H1 (cell line): ENCODE measurements at regions not wholly inside any gene's neighbourhood (a gene's known extent, or its start where the extent isn't known, plus 50 kb on each side); places are given as distances from the start of the nearest gene placed in this dataset.

Experiments used
- CTCF ChIA-PET: fragments of 300-600 bp; sonication (Branson Sonifier 250); formaldehyde crosslinking; loops from one replicate; lab custom pipeline; 2021; ENCODE audit not compliant: partially characterized antibody; lab: Charles Lee
- POLR2A ChIA-PET: fragments of 300-600 bp; sonication (Branson Sonifier 250); formaldehyde crosslinking; loops from one replicate; lab custom pipeline; 2021; ENCODE audit warnings: inconsistent platforms; ENCODE audit not compliant: partially characterized antibody; lab: Charles Lee
- DNase-seq, 2 experiments: peaks; one replicate each; pipeline versions ENCODE4 v3.0.0 to v3.0.0-alpha.2; 2010 to 2022; ENCODE audit warnings: low spot score in 2 of 2, low read depth in 1 of 2, mixed read lengths in 1 of 2
- FAIRE-seq: peaks from 2 replicates; lab custom pipeline; 2011; peaks lifted over from hg19 to GRCh38; lab: Jason Lieb, UNC
- H2AFZ ChIP-seq: 2 replicates; pipeline ENCODE4 v1.8.1; 2012; ENCODE audit warnings: low read length, inconsistent platforms
- H2AK5ac ChIP-seq: 2 replicates; pipeline ENCODE4 v1.6.1; 2013; ENCODE audit warnings: low read depth, low read length
- H2BK120ac ChIP-seq: replicated peaks from 2 replicates; pipeline ENCODE3; 2013; ENCODE audit warnings: low read depth, low read length, inconsistent platforms
- H2BK12ac ChIP-seq: 2 replicates; pipeline ENCODE4 v1.6.1; 2013; ENCODE audit warnings: low read depth, low read length
- H2BK15ac ChIP-seq: 2 replicates; pipeline ENCODE4 v1.6.1; 2013; ENCODE audit warnings: low read length
- H2BK20ac ChIP-seq: 2 replicates; pipeline ENCODE4 v1.6.1; 2013; ENCODE audit warnings: low read length
- H2BK5ac ChIP-seq: 2 replicates; pipeline ENCODE4 v1.6.1; 2013; ENCODE audit warnings: low read depth, low read length
- H3K14ac ChIP-seq: 2 replicates; pipeline ENCODE4 v1.6.1; 2013; ENCODE audit warnings: inconsistent platforms; ENCODE audit not compliant: insufficient read length
- H3K18ac ChIP-seq: 2 replicates; pipeline ENCODE4 v1.6.1; 2013; ENCODE audit warnings: low read length; ENCODE audit errors: extremely low read depth
- H3K23ac ChIP-seq: 2 replicates; pipeline ENCODE4 v1.6.1; 2013; ENCODE audit warnings: inconsistent platforms; ENCODE audit not compliant: insufficient read length
- H3K23me2 ChIP-seq: 2 replicates; pipeline ENCODE4 v1.6.1; 2013; ENCODE audit warnings: low read depth, low read length
- H3K27ac ChIP-seq: 2 replicates; pipeline ENCODE4 v1.6.1; 2011; ENCODE audit warnings: low read depth, low read length, inconsistent platforms
- H3K27me3 ChIP-seq, 4 experiments: replicated peaks in 1 of 4; 1 replicate in 1 of 4; 2 replicates in 3 of 4; pipeline versions ENCODE4 v1.6.1 to v1.8.1; 2011 to 2013; ENCODE audit warnings: low read length in 3 of 4, mild to moderate bottlenecking in 3 of 4, inconsistent platforms in 2 of 4, mixed read lengths in 2 of 4, moderate library complexity in 1 of 4; ENCODE audit not compliant: control insufficient read depth in 3 of 4, insufficient read depth in 3 of 4; ENCODE audit errors: extremely low read depth in 1 of 4
- H3K36me3 ChIP-seq, 4 experiments: 2 replicates each; pipeline versions ENCODE4 v1.6.1 to v1.8.1; 2011 to 2013; ENCODE audit warnings: mild to moderate bottlenecking in 4 of 4, low read length in 3 of 4, moderate library complexity in 2 of 4, control low read depth in 1 of 4, inconsistent platforms in 1 of 4; ENCODE audit not compliant: insufficient read depth in 4 of 4, control insufficient read depth in 2 of 4
- H3K4ac ChIP-seq: replicated peaks from 2 replicates; pipeline ENCODE3; 2013; ENCODE audit warnings: low read length, low read depth, mixed read lengths, inconsistent platforms; ENCODE audit not compliant: insufficient read length
- H3K4me1 ChIP-seq, 4 experiments: replicated peaks in 1 of 4; 1 replicate in 1 of 4; 2 replicates in 3 of 4; pipeline versions ENCODE4 v1.6.1 to v1.8.1; 2011 to 2013; ENCODE audit warnings: low read length in 3 of 4, inconsistent platforms in 2 of 4, mixed read lengths in 1 of 4; ENCODE audit not compliant: insufficient read depth in 4 of 4, control insufficient read depth in 3 of 4
- H3K4me2 ChIP-seq, 2 experiments: 2 replicates each; pipeline versions ENCODE4 v1.6.1 to v1.8.1; 2011 to 2013; ENCODE audit warnings: low read depth in 2 of 2, low read length in 2 of 2, control low read depth in 1 of 2, inconsistent platforms in 1 of 2, mild to moderate bottlenecking in 1 of 2; ENCODE audit not compliant: insufficient read depth in 1 of 2
- H3K4me3 ChIP-seq, 4 experiments: fragments of 200-600, 300-600 bp in 1 of 4; sonication (generic), shearing (Covaris generic), sonication (Bioruptor Twin) in 1 of 4; 2 replicates each; pipeline versions ENCODE4 v1.5.1 to v1.8.1; 2011 to 2016; ENCODE audit warnings: low read length in 4 of 4, low read depth in 3 of 4, control low read depth in 2 of 4, inconsistent platforms in 2 of 4, mild to moderate bottlenecking in 2 of 4, mixed read lengths in 1 of 4, moderate library complexity in 1 of 4; ENCODE audit not compliant: insufficient read depth in 2 of 4; ENCODE audit errors: extremely low read depth in 1 of 4
- H3K56ac ChIP-seq: replicated peaks from 2 replicates; pipeline ENCODE3; 2013; ENCODE audit warnings: low read depth, mild to moderate bottlenecking, mixed read lengths, low read length, inconsistent platforms; ENCODE audit not compliant: insufficient read length
- H3K79me1 ChIP-seq: 2 replicates; pipeline ENCODE4 v1.6.1; 2013; ENCODE audit warnings: low read depth, low read length, control low read depth
- H3K79me2 ChIP-seq, 2 experiments: 2 replicates each; pipeline versions ENCODE4 v1.6.1 to v1.8.1; 2012 to 2013; ENCODE audit warnings: low read length in 2 of 2, mild to moderate bottlenecking in 2 of 2, inconsistent platforms in 1 of 2; ENCODE audit not compliant: insufficient read depth in 2 of 2, control insufficient read depth in 1 of 2
- H3K9ac ChIP-seq, 4 experiments: replicated peaks in 1 of 4; 1 replicate in 1 of 4; 2 replicates in 3 of 4; pipeline versions ENCODE4 v1.6.1 to v1.8.1; 2011 to 2013; ENCODE audit warnings: low read depth in 3 of 4, low read length in 3 of 4, control low read depth in 2 of 4, mild to moderate bottlenecking in 2 of 4, moderate library complexity in 2 of 4, inconsistent platforms in 1 of 4; ENCODE audit errors: extremely low read depth in 1 of 4
- H3K9me3 ChIP-seq, 2 experiments: 2 replicates each; pipeline versions ENCODE4 v1.6.1 to v1.8.1; 2012 to 2013; ENCODE audit warnings: mild to moderate bottlenecking in 2 of 2, moderate library complexity in 2 of 2, control low read depth in 1 of 2, inconsistent platforms in 1 of 2, low read depth in 1 of 2, low read length in 1 of 2, mixed read lengths in 1 of 2; ENCODE audit not compliant: insufficient read depth in 2 of 2
- H4K20me1 ChIP-seq, 2 experiments: replicated peaks in 1 of 2; 2 replicates each; pipeline versions ENCODE3 to v1.8.1; 2011 to 2013; ENCODE audit warnings: inconsistent platforms in 2 of 2, low read length in 2 of 2, mild to moderate bottlenecking in 1 of 2; ENCODE audit not compliant: insufficient read depth in 2 of 2, control insufficient read depth in 1 of 2
- H4K5ac ChIP-seq: 2 replicates; pipeline ENCODE4 v1.6.1; 2013; ENCODE audit warnings: low read length, low read depth, mixed read lengths, inconsistent platforms; ENCODE audit not compliant: insufficient read length
- H4K8ac ChIP-seq: 2 replicates; pipeline ENCODE4 v1.8.0; 2013; ENCODE audit warnings: mild to moderate bottlenecking, moderate library complexity, low read length, inconsistent platforms; ENCODE audit not compliant: insufficient read depth; ENCODE audit errors: extremely low read depth
- H4K91ac ChIP-seq: replicated peaks from 2 replicates; pipeline ENCODE3; 2013; ENCODE audit warnings: low read length, mixed read lengths, inconsistent platforms; ENCODE audit not compliant: insufficient read length
- EZH2 ChIP-seq: fragments of 200-600 bp; sonication (generic); IDR thresholded peaks from 2 replicates; pipeline ENCODE4 v1.7.1; 2012; ENCODE audit warnings: low read depth, mild to moderate bottlenecking, moderate library complexity, low read length, inconsistent platforms; ENCODE audit not compliant: severe bottlenecking
- GTF2F1 ChIP-seq: IDR thresholded peaks from 2 replicates; pipeline ENCODE4 v1.6.1; 2012; ENCODE audit warnings: low read depth, low read length, improper control_type of control experiment, borderline replicate concordance
- NANOG ChIP-seq: IDR thresholded peaks from 2 replicates; pipeline ENCODE4 v1.6.1; 2011; ENCODE audit warnings: low read length, low read depth, mild to moderate bottlenecking, inconsistent platforms; ENCODE audit not compliant: insufficient read depth, poor library complexity, severe bottlenecking
- POU5F1 ChIP-seq: IDR thresholded peaks from 2 replicates; pipeline ENCODE4 v1.6.1; 2011; ENCODE audit warnings: low read depth, mild to moderate bottlenecking, low read length, moderate library complexity
- RNF2 ChIP-seq: fragments of 200-900, 300-1000 bp; sonication (generic); IDR thresholded peaks from 2 replicates; pipeline ENCODE4 v1.7.1; 2016; ENCODE audit warnings: borderline replicate concordance, low read depth, mild to moderate bottlenecking, antibody characterized with exemption, low read length; ENCODE audit not compliant: poor library complexity, severe bottlenecking; ENCODE audit errors: missing control alignments
- WGBS, 2 experiments: shearing (Covaris generic) in 1 of 2; methylation state at CpG; one replicate each; pipeline versions ENCODE4 v1.1.6 to v1.1.7; 2013 to 2015; ENCODE audit warnings: low lambda C conversion rate in 2 of 2, mixed read lengths in 2 of 2, inconsistent platforms in 1 of 2, low coverage in 1 of 2, missing lambda C conversion rate in 1 of 2; ENCODE audit not compliant: insufficient replicate concordance in 2 of 2, insufficient coverage in 1 of 2, insufficient read length in 1 of 2; ENCODE audit errors: extremely low coverage in 1 of 2, missing lambda C conversion rate in 1 of 2; 5-methylcytosine and 5-hydroxymethylcytosine counted together
- TF ChIP-seq, protein P1 (sequence below), 3 experiments: IDR thresholded peaks; 1 replicate in 2 of 3; 2 replicates in 1 of 3; pipeline versions ENCODE4 v1.5.1 to v1.6.1; 2011; ENCODE audit warnings: low read length in 3 of 3, mild to moderate bottlenecking in 3 of 3, inconsistent platforms in 2 of 3, low read depth in 1 of 3, moderate library complexity in 1 of 3; ENCODE audit not compliant: insufficient read depth in 1 of 3; ENCODE audit errors: control extremely low read depth in 1 of 3

DNA sequence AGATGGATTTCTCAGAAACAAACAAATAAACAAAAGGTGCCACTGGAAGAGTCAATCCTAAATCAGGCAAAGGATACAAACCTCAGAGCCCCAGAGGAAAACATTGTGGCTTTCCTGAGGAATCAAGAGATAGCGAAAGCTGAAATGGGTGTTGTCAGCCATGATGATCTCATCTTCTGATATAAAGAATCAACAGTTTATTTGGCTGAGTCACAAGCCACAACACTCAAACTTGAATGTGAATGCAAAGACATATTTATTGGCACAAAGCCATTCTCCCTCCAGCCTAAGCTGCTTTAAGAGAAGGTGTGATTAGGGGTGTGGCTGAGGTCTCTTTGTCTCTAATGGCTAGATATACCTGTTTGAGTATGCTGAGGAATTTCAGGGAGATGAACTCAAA, 73.3 kb upstream of the NREP start:
- Histone ChIP-seq H2BK15ac (no peak overlapping the region), H3K79me1 (no peaks in the 10 kb centered on the region; the same call in 1 of the 2 replicates), H3K4ac (no peak overlapping the region), H4K8ac (no peak overlapping the region), H3K9ac (no peak overlapping the region), H3K36me3 (no peaks in the 10 kb centered on the region), H2AFZ (no peak overlapping the region), H2AK5ac (no peak overlapping the region), H3K4me2 (no peak overlapping the region), H4K20me1 (no peaks in the 10 kb centered on the region), H2BK120ac (no peak overlapping the region), H3K9me3 (no peaks in the 10 kb centered on the region), H3K18ac (no peak overlapping the region), H3K79me2 (no peaks in the 10 kb centered on the region), H3K27me3 (no peaks in the 10 kb centered on the region), H3K23ac (no peak overlapping the region), H3K14ac (no peak overlapping the region), H3K4me3 (no peak overlapping the region), H4K91ac (no peak overlapping the region), H3K23me2 (no peaks in the 10 kb centered on the region), H3K4me1 (no peaks in the 10 kb centered on the region), H3K56ac (no peak overlapping the region), H2BK12ac (no peak overlapping the region), H2BK5ac (no peak overlapping the region), H2BK20ac (no peak overlapping the region), H4K5ac (no peak overlapping the region), H3K27ac (no peak overlapping the region)
- DNase-seq, result no peak
- CTCF ChIA-PET, result interaction anchor here (0.8 to 4.5 kb wide), 5 partner anchors 10 to 316 kb away, joined by 3 to 30 read pairs (median 4); no protein-coding TSS in a partner anchor
- POLR2A ChIA-PET, result no interaction called here
- no peak for FAIRE-seq
- WGBS, 2 experiments, result 100% methylated on average over 1 of the region's 1 CpG; no CpG with 5 or more reads in 1 of the 2 experiments
- TF ChIP-seq GTF2F1 (no peak), NANOG (no peak), EZH2 (no peak), RNF2 (no peak), POU5F1 (no peak)
- TF ChIP-seq, protein P1, sequence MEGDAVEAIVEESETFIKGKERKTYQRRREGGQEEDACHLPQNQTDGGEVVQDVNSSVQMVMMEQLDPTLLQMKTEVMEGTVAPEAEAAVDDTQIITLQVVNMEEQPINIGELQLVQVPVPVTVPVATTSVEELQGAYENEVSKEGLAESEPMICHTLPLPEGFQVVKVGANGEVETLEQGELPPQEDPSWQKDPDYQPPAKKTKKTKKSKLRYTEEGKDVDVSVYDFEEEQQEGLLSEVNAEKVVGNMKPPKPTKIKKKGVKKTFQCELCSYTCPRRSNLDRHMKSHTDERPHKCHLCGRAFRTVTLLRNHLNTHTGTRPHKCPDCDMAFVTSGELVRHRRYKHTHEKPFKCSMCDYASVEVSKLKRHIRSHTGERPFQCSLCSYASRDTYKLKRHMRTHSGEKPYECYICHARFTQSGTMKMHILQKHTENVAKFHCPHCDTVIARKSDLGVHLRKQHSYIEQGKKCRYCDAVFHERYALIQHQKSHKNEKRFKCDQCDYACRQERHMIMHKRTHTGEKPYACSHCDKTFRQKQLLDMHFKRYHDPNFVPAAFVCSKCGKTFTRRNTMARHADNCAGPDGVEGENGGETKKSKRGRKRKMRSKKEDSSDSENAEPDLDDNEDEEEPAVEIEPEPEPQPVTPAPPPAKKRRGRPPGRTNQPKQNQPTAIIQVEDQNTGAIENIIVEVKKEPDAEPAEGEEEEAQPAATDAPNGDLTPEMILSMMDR (IDR thresholded peaks at IDR 0.05; ENCODE audit: control extremely low read depth in 1 of 3, insufficient read depth in 1 of 3, low read depth in 1 of 3, low read length in 3 of 3), result no peak
